DND-41 (cell line): ENCODE measurements at regions not wholly inside any gene's neighbourhood (a gene's known extent, or its start where the extent isn't known, plus 50 kb on each side); places are given as distances from the start of the nearest gene placed in this dataset.

Source experiments
- ATAC-seq: fragments of 200-7000 bp; cut with Tn5 transposase; 3 replicates; pipeline ENCODE4 v1.9.1; 2021; ENCODE audit warnings: low read depth; ENCODE audit not compliant: insufficient read depth
- DNase-seq: peaks from one replicate; pipeline ENCODE4 v3.0.0-alpha.2; 2020
- H2AFZ ChIP-seq: 2 replicates; pipeline ENCODE4 v1.6.0; 2012; ENCODE audit warnings: low read depth, low read length
- H3K27ac ChIP-seq: 2 replicates; pipeline ENCODE4 v1.5.1; 2012; ENCODE audit warnings: low read length, inconsistent platforms
- H3K27me3 ChIP-seq: fragments of 200-600 bp; sonication (generic); 2 replicates; pipeline ENCODE4 v1.6.0; 2012; ENCODE audit warnings: low read length, mild to moderate bottlenecking, inconsistent platforms; ENCODE audit not compliant: insufficient read depth, poor library complexity
- H3K36me3 ChIP-seq: 2 replicates; pipeline ENCODE4 v1.5.1; 2012; ENCODE audit warnings: low read length, inconsistent platforms; ENCODE audit not compliant: insufficient read depth
- H3K4me1 ChIP-seq: 2 replicates; pipeline ENCODE4 v1.5.1; 2012; ENCODE audit warnings: mild to moderate bottlenecking, low read length; ENCODE audit not compliant: insufficient read depth
- H3K4me2 ChIP-seq: 2 replicates; pipeline ENCODE4 v1.6.0; 2012; ENCODE audit warnings: mild to moderate bottlenecking, moderate library complexity, low read length, inconsistent platforms; ENCODE audit not compliant: insufficient read depth
- H3K4me3 ChIP-seq, 2 experiments: fragments of 200-600 bp in 1 of 2; shearing (Covaris generic) in 1 of 2; 2 replicates each; pipeline ENCODE4 v1.5.1; 2012 to 2016; ENCODE audit warnings: inconsistent platforms in 2 of 2, low read length in 2 of 2, mild to moderate bottlenecking in 2 of 2, low read depth in 1 of 2, moderate library complexity in 1 of 2
- H3K79me2 ChIP-seq: 2 replicates; pipeline ENCODE4 v1.6.0; 2012; ENCODE audit warnings: low read length, inconsistent platforms; ENCODE audit not compliant: insufficient read depth
- H3K9ac ChIP-seq: 2 replicates; pipeline ENCODE4 v1.6.0; 2012; ENCODE audit warnings: low read depth, mild to moderate bottlenecking, inconsistent platforms, low read length, moderate library complexity
- H3K9me3 ChIP-seq: 2 replicates; pipeline ENCODE4 v1.5.1; 2012; ENCODE audit warnings: low read length, moderate library complexity, mild to moderate bottlenecking, inconsistent platforms; ENCODE audit not compliant: insufficient read depth, severe bottlenecking
- H4K20me1 ChIP-seq: 2 replicates; pipeline ENCODE4 v1.6.0; 2012; ENCODE audit warnings: low read length; ENCODE audit not compliant: insufficient read depth
- CTCF ChIP-seq: IDR thresholded peaks from 2 replicates; pipeline ENCODE4 v1.5.1; 2012; ENCODE audit warnings: borderline replicate concordance, low read length, moderate library complexity, mild to moderate bottlenecking; ENCODE audit not compliant: poor library complexity, severe bottlenecking; ENCODE audit errors: extremely low read depth
- EZH2 ChIP-seq: IDR thresholded peaks from 3 replicates; pipeline ENCODE4 v1.6.1; 2012; ENCODE audit warnings: borderline replicate concordance, low read depth, mild to moderate bottlenecking, moderate library complexity, low read length, inconsistent platforms; ENCODE audit not compliant: severe bottlenecking

- no peaks in the 10 kb centered on the region for H3K4me1 ChIP-seq
These were observed 421.9 kb upstream of the ARGLU1 start for GRCh38 chr13:106989876-106990275.

GRCh38 chr13:106987427-106987785 is 419.5 kb upstream of the ARGLU1 start:
- no peaks in the 10 kb centered on the region for H3K4me1 ChIP-seq
- ATAC-seq (no peak), DNase-seq (no peak)
- H3K27me3 ChIP-seq, result no peaks in the 10 kb centered on the region
- H3K4me2 ChIP-seq, result no peak overlapping the region
- no peak overlapping the region for H3K27ac ChIP-seq
- TF ChIP-seq EZH2 (no peak), CTCF (no peak)
- no peak overlapping the region for H3K9ac ChIP-seq
- H3K36me3 ChIP-seq, result no peaks in the 10 kb centered on the region
- no peak overlapping the region for H3K4me3 ChIP-seq
- no peaks in the 10 kb centered on the region for H4K20me1 ChIP-seq
- H3K79me2 ChIP-seq, result no peaks in the 10 kb centered on the region
- no peaks in the 10 kb centered on the region for H3K9me3 ChIP-seq
- H2AFZ ChIP-seq, result no peak overlapping the region

More at GRCh38 chr13:106989876-106990275, 421.9 kb upstream of the ARGLU1 start:
- Histone ChIP-seq H3K4me2 (no peak overlapping the region), H4K20me1 (no peaks in the 10 kb centered on the region), H3K9me3 (no peaks in the 10 kb centered on the region), H2AFZ (no peak overlapping the region), H3K27ac (no peak overlapping the region), H3K27me3 (no peaks in the 10 kb centered on the region), H3K9ac (no peak overlapping the region), H3K4me3 (no peak overlapping the region), H3K79me2 (no peaks in the 10 kb centered on the region), H3K36me3 (no peaks in the 10 kb centered on the region)
- TF ChIP-seq CTCF, result no peak
- no peak for TF ChIP-seq EZH2
- ATAC-seq, result no peak
- DNase-seq, result no peak

GRCh38 chr13:106986687-106987426 is 418.9 kb upstream of the ARGLU1 start:
- no peak overlapping the region for H2AFZ ChIP-seq
- H3K27me3 ChIP-seq, result no peaks in the 10 kb centered on the region
- no peaks in the 10 kb centered on the region for H3K9me3 ChIP-seq
- H3K36me3 ChIP-seq, result no peaks in the 10 kb centered on the region
- H3K79me2 ChIP-seq, result no peaks in the 10 kb centered on the region
- no peak overlapping the region for H3K4me2 ChIP-seq
- H3K9ac ChIP-seq, result no peak overlapping the region
- H3K27ac ChIP-seq, result no peak overlapping the region
- H4K20me1 ChIP-seq, result no peaks in the 10 kb centered on the region
- TF ChIP-seq CTCF (no peak), EZH2 (no peak)
- no peak overlapping the region for H3K4me3 ChIP-seq
- H3K4me1 ChIP-seq, result no peaks in the 10 kb centered on the region
- DNase-seq (no peak), ATAC-seq (no peak)

- Histone ChIP-seq H3K9ac (no peak overlapping the region), H2AFZ (no peak overlapping the region), H3K9me3 (no peaks in the 10 kb centered on the region), H3K36me3 (no peaks in the 10 kb centered on the region), H4K20me1 (no peaks in the 10 kb centered on the region), H3K79me2 (no peaks in the 10 kb centered on the region), H3K27ac (no peak overlapping the region), H3K4me1 (no peaks in the 10 kb centered on the region), H3K4me3 (no peak overlapping the region), H3K4me2 (no peak overlapping the region), H3K27me3 (no peaks in the 10 kb centered on the region)
- DNase-seq, result no peak
- ATAC-seq, result no peak
- TF ChIP-seq CTCF (no peak), EZH2 (no peak)
These were observed 418.1 kb upstream of the ARGLU1 start for GRCh38 chr13:106986033-106986484.
